DMS 273 (cell line): ENCODE measurements at regions not wholly inside any gene's neighbourhood (a gene's known extent, or its start where the extent isn't known, plus 50 kb on each side); places are given as distances from the start of the nearest gene placed in this dataset.

ENCODE experiments used
- DNase-seq: peaks from one replicate; lab custom pipeline; 2025; ENCODE audit not compliant: unreplicated experiment; lab: John Stamatoyannopoulos, UW

DNA sequence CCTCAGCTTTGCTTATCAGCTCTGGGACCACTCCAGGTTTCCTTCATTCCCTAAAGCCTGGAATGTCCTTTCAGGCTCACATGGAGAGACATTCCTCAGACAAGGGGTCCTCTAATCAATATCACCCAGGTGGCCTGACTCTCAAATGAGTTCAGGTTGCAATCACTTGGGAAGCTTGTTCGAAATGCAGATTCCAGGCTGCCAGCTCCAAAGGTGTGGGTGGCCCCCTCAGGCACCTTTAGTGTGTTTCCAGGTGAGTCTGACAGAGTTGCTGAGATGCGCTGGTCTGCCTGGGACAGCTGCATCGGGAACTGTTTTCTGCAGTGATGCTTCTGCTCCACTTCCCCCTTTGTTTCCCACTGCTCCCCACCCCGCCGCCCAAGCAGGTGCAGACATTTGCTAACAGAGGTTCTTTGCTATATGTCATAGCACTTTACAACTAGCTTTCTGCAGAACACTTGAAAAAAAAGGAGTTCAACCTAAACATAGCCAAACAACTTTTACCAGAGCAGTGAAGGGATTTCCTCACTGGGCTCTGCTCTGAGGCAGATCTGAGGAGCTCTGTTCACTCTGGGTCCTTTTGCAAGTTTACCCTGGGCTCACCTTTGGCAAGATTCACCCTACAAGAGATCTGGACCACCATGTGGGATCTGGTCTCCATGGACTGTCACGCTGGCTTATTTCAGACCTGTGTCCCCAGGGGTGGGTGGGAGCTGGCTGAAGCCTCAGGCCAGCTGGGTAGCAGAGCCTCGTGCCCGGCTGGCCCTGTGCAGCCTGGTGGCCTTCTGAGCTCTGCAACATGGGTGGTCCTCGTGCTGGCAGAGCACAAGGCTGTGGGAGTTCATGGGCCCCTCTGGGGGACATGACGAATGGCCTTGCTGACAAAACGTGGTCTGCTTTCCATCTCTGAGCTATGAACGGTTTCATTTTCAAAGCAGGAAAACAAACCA, 539.6 kb downstream of the CCDC171 start:
- no peak for DNase-seq

DNA sequence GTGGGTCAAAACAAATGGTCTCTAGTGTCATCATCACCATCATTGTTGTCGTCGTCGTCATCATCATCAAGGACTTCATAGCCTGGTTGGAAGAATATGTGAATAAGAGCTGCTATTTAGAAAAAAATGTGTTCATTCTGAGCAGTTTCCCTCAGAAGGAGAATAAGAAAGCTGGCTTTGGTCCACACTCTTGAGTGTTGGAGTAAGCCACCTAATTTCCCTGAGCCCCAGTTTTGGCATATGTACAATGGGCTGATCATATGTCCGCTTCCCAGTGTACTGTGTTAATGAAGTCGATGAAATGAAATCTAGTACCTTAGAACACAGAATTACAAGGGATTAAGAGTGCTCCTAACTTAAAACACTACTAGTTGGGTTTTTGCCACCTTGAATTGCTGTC, 545.5 kb downstream of the CCDC171 start:
- no peak for DNase-seq

DNA sequence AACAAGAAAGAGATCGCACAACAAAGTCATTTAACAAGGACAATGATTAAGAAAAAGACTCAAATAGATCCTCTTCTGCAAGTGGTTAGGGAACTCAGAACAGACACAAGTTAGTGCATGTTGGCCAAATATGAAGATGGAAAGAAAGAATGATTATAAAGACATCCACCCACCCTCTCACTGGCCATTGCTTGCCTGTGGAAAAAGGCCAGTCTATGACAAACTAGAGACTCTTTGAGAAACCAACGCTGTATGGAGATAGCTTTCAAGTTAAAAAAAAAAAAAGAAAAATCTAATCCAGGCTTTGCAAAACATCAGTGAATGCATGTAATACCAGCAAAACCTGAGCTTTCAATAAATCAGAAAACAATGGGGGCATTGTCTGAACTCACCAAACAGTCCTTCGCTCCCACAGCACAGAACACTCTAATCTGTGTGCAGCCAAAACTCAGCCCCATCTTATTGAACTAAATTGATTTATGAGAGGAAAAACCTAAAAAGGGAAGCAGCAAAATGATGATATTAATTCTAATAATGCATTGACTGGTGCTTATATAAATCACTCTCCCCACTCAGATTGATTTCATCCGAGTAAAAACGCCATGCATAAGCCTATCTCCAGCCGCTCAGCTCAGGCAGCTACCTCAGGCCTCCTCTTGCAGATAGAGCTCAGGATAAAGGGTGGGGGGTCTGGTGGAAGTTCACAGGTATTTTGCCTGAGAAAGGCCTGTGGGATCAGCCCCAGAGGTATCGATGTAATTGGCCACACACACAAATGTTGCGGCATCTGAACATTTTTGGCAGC, 547.1 kb downstream of the CCDC171 start:
- no peak for DNase-seq

DNA sequence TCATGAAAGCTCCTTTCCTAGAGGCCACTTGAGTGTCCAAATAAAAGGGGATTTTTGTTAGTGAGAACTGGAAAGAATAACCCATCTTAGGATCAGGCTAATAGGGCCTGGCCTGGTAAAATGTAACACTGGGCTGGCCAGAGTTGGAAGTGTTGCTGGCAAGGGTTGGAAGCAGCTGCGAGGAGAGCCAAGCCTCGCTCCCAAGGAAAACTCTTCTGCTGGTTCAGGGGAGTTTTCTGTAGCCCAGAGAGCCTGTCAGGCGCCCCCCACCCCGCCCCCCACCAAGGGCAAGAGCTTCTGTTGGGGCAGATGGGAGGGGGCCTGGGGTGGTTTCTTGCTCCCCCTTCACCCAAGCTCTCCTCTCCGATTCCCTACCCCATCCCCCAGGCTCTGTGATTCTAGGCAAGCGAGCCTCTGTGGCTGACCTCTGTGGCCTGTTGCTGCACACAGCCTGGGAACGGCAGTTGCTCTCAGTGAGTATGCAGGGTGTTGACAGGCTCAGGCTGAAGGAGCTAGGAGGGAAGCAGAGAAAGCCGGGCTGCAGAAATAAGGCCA, 547.8 kb downstream of the CCDC171 start:
- DNase-seq, result no peak

DNA sequence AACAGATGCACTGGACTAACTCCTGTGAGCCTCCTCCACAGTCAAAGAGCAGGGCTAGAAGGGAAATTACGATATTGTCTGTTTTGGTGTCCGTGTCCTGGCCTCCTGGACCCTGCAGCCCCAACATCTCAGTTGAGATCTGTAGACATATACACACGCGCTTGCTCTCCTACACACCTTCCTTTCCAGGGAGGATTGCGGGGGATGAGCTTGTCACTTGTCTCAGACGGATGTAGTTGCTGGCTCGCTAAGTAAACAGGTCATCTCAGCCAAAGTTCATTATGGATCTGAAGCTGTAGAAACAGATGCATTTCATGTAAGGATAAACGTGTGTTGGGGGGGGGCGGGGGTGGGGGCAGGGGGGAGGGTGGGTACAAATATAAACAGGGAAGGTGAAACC, 549.3 kb downstream of the CCDC171 start:
- no peak for DNase-seq

DNA sequence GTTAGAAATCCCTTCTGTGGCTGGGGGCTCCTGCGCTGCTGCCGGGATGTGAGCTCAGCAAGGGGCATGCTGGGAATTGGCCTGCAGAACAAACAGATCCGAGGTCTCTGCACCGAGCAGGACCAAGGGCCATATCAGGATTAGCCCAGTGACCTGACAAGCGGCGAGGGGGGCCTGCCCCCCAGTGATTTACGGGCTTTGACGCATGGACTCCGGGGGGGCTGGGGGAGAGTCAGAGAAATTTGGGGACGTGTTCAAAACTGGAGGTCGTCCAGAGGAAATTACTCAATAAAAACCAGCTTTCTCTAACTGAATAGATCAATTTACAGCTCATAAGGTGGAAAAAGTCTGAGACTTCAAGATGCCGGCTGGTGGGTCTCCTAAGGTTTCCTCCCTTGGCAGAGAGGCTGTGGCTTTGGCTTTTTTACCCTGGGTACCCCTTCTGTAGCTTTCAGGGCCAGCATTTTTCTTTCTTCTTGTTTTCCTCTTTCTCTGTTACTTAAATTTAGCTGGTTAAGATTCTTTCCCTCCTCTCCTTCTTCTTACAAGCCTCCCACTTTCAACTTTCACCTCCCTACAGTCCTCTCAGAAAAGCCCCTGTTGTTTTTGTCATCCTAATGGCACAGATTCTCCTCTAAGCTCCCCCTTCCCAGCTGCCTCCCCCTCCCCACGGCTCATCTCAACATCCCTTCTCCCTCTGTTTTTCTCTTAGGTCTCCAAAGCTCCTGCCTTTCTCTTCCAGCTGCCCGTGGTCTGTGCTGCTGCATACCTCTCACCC, 551.0 kb downstream of the CCDC171 start:
- DNase-seq, result no peak

DNA sequence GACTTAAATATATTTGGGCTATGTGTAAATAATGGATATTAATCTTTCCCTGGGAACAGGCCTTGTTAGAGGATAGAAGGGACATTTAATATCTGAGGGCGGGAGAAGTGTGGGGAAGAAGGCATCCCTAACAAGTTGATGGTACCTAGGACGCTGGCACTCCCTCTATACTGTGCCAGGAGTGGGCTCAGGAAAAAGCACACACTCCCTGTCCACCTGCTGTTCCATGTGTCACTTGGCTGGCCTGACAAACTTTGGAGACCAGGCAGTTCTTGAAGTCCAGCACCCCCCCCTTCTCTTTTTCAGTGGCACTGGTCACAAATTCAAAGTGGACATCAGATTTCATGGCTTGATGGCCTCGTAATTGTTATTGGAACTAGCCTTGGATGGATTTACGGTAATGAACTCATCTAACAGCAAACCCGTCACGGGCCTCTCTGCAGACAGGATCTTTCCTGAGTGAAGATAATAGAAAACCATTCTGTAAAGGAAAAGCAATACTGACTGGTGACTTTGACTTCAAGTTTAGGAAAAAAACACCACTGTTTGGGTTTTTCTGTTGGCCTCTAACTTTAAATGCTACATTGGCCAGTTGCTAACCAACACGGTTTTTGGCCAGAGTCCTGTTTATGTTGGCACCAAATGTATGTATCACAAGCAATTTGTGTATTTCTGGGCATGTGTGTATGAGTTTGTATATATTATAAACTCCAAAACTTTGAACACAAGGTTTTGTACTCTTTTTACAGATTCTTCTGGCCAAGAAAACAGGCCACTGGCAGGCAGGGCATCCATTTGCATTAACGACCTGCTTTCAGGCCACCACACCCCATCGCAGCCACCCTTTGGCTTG, 552.6 kb downstream of the CCDC171 start:
- DNase-seq, result no peak

DNA sequence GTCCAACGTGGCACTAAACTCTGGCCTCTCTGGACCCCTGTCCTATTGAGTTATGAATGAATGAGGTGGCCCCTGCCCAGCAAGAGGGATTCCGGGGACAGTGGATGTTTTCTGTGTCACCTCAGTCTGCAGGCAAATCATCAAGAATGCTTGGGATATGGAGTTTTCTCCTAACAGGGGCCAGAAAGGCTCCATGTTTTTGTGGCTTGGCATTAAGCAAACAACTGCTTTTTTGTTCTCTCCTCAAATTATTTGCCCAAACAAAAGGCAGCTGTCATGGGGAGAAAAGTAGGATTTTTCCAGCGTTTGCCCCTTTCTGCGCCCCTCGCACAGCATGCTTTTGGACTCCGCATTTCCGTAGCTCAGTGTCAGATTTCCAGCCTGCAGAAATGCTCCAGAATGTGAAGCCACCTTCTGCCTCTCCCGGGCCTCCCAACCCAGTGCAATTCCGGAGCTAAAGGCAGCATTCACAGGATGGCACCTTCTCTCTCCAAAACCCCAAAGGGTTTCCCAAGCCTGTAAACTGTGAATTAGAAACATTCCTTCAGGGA, 553.3 kb downstream of the CCDC171 start:
- no peak for DNase-seq

DNA sequence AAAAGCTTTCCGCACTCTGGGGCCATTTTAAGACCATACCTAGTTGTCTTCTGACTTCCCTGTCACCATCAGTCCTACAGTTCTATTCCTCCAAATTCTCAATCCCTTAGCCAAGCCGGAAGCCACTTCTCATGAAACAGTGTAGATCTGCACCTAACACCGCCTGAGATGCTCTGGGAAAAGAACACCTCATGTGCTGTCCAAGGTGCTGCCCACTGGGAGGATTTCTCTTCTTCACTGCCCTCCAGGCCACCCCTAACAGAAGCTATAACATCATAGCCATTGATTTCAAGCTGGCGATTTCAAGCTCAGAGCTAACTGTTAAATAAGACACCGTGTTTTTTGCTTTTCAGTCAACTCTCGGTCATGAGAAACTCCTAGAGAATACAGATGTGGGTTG, 559.3 kb downstream of the CCDC171 start:
- no peak for DNase-seq

DNA sequence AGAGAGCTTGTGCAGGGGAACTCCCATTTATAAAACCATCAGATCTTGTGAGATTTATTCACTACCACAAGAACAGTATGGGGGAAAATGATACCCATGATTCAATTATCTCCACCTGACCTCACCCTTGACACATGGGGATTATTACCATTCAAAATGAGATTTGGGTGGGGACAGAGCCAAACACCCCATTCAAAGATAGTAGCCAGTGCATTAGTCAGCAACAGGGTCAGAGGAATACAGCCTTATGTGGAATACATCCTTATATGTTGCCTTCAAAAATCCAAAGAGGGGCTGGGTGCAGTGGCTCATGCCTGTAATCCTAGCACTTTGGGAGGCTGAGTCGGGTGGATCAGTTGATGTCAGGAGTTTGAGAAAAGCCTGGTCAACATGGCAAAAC, 563.2 kb downstream of the CCDC171 start:
- no peak for DNase-seq

DNA sequence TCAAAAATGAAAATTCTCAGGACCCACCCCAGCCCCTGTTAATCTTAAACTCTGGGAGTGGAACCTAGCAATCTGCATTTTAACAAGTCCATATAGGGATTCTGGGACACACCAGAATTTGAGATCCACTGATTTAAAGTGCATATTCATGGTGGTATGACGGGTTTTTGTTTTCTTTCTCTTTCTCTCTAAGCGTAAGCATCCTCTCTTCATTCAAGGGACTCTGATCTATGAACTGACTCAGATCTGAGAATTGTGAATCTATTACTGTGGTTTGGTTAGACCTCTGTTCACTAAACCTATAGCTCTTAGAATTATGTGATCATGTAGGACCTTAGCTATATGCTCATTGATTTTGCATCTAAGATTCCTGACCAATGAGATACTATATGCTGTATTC, 565.2 kb downstream of the CCDC171 start:
- DNase-seq, result no peak

DNA sequence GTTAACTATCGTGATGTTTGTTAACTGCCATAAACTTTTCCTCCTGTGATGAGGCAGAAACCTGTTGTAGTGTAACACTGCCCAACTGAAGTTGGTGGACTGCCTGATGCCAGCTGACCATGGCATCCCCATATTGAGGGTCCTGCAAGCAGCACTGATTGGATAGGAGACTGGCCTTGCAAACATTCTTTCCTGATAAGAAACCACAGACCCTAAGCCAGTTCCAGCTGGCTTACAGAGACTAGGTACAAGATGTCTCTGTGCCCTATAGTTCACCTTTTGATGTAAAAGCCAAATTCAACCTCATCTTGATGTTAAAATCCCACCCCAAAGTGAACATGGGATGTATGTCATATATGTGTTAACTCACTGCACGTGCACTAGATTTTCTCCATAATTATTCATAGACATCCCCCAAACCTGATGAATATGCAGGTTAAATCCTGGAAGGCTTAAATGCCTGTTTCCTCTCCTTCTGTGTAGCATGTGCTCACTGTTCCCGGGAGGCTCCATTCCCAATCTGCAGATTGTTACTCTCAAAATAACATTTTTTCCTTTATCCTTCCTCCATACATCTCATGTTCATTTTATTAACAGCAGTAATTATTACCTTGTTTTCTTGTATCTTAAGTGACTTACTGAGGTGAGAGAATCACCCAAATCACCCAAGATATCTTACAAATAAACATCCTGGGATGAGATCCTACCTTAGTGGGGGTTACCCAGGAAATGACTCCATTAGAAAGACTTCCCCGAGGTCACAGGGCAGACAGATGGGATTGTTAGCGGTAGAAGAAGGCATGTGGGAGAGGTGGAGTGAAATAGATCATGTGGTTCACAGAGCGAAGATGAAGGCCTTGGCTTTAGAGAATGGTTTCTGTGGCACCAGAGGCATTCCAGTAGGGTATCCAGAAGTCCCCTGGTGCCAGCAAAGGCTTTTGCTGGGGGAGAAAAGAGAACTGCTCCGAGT, 566.7 kb downstream of the CCDC171 start:
- no peak for DNase-seq

DNA sequence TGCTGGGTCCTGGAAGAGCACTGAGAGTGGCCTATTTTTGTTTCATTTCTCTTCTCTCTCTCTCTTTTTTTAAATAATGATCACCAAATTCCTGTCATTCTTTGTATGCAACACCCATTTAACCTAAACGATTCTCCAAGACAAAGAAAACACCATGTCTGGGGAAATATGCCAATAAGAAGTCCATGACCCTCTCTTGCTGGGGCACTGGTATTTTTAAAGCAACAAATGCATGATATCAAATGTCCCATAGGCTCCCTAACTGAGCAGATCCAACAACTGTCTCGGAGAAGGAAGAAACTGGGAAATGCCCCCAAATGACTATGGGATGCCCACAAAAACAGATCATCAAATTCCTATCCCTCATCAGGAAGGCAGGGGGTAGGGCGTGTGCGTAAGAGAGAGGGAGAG, 567.4 kb downstream of the CCDC171 start:
- DNase-seq, result no peak

DNA sequence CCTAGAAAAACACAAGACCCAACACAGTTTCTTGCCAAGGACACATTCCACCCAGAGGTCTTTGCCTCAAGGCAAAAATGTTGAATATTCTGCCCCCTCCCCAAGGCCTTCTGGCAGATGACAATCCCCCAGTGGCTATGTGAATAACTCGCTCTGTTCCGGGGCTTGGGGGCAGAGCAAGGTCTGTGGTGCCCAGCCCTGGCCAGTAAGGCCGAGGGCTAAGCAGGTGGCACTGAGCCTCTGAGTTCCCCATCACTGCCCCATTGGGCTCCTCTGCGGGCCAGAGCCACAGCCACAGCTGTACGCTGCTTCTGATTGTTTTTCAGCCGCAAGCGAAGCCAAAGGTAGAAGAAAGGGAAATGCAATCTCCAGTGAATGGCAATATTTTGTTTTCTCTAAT, 567.9 kb downstream of the CCDC171 start:
- no peak for DNase-seq

DNA sequence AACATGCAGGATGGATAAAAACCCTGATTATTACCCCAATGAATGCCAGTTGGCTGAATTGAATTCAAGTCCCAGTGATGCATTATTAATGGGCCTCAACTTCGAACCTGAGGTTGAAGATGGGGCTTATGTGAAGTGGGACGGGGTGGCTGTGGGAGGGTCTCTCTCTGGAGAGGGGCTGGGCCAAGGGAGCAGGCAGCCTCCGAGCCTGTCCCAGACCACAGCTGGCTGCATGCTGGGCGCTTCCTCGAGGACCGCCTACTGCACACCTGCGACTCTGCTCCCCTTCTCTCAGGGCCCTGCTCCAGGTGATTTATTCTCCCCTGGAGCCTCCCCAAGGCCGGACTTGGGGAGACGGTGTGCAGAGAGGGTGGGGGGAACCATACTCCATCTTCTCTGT, 568.3 kb downstream of the CCDC171 start:
- no peak for DNase-seq

DNA sequence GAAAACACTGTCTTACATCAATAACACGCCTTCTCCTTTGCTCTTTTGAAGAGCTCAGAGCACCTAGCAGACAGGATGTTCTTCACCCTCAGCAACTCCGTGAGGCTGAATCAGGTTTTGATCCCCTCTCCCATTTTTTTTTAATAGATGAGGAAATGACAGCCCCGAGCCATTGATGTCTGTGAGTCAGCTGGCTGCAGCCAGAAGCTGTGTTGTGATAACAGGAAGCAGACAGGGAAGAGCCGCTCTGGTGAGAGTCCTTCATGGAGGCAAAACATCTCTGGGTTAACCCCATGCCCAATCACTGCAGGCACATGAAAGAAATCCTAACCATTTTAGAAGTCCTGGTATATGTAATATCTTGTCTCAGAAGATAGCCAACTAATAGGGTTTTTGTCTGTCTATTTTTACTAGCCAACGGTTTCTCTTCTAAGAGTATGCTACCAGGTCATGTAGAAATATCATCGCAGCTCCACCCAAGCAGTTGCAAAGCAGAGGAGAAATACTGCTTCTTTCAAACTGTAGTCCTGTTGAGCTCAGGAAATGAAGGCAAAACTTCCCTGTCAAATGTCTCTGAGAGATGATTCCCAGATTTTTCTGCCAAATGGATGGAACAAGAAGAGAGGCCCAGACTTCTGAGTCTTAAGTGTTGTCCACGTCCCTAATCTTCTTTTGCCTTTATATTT, 568.9 kb downstream of the CCDC171 start:
- DNase-seq, result no peak

DNA sequence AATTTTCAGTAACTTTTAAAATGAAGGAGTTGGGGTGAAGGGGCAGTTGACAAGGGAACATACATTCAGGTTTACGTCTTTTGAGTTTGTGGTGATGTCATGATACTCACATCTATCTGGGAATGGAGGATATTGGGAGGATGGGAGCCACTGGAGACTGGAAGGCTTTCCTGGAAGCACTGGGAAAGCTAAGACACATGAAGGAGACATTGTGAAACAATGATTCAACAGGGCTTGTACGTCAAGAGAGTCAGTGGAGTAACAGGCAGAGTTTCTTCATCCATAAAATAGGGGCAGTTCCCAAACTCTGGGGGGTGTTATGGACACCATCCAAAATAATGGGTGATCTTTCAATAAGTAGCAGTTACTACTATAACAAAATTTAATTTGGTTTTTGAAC, 572.8 kb downstream of the CCDC171 start:
- DNase-seq, result no peak

DNA sequence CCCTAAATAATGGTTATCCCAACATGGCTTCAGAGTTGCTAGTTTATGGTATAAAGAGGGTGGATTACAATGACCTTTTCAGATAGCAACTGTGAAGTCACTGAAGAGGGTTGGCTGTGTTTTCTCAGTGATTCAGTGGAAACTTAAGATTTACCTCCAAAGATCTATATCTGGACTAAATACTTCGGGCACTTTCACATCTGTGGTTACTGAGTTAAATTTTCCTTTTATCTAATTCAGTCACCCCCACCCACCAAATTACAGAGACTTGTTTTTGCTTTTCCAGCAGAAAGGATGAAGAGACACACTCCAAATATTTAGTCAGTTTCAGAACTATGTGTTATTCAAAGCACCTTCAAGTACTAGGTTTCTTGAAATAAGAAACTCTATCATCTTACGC, 573.2 kb downstream of the CCDC171 start:
- no peak for DNase-seq
